Upper lobe of right lung (tissue), 1 donor: ENCODE measurements at regions not wholly inside any gene's neighbourhood (a gene's known extent, or its start where the extent isn't known, plus 50 kb on each side); places are given as distances from the start of the nearest gene placed in this dataset.

ENCODE experiments used
- ATAC-seq: fragments of 200-7000 bp; cut with Tn5 transposase; one replicate; pipeline ENCODE4 v1.9.1; 2020; ENCODE audit warnings: mild to moderate bottlenecking, moderate library complexity
- DNase-seq: peaks from one replicate; pipeline ENCODE4 v3.0.0-alpha.2; 2020
- H3K27ac ChIP-seq: fragments of 200-600 bp; one replicate; pipeline ENCODE4 v1.8.0; 2022
- H3K27me3 ChIP-seq: fragments of 200-600 bp; one replicate; pipeline ENCODE4 v1.8.0; 2022; ENCODE audit warnings: mild to moderate bottlenecking
- H3K36me3 ChIP-seq: fragments of 200-600 bp; one replicate; pipeline ENCODE4 v1.8.0; 2022
- H3K4me1 ChIP-seq: fragments of 200-600 bp; one replicate; pipeline ENCODE4 v1.8.0; 2022
- H3K4me3 ChIP-seq: fragments of 200-600 bp; one replicate; pipeline ENCODE4 v1.8.0; 2022; ENCODE audit warnings: mild to moderate bottlenecking
- H3K9me3 ChIP-seq: fragments of 200-600 bp; one replicate; pipeline ENCODE4 v1.8.0; 2022
- intact Hi-C: fragments of 100-400 bp; cut with DNase I; formaldehyde crosslinking; loops from one replicate; pipeline ENCODE4 v1.11.0; 2022
- TF ChIP-seq, protein P1 (sequence below): fragments of 200-600 bp; IDR thresholded peaks from one replicate; pipeline ENCODE4 v1.8.0; 2022; ENCODE audit warnings: antibody characterized with exemption
- donor health status: DM: no; HTN: yes; CAD: no; lungs with severe emphysema.

DNA sequence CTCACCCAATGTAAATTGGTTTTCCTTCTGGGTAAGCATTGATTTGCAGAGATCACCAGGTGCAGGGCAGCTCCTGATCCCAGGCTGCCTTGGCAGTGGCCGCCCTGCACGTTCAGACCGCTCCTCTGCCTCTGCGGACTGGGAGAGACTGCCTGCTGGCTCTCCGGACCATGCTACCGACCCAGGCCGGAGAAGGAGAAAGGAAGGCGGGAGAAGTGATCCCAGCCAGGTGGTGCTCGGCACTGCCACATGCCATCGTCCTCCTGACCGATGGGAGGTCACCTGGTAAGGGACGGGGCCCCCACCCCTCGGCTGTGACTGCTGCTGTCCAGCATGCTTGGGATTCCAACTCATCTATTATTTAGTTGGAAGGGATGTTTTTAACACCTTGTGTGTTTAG is 108.1 kb upstream of the POU3F3 start:
- no peak for DNase-seq
- TF ChIP-seq, protein P1, sequence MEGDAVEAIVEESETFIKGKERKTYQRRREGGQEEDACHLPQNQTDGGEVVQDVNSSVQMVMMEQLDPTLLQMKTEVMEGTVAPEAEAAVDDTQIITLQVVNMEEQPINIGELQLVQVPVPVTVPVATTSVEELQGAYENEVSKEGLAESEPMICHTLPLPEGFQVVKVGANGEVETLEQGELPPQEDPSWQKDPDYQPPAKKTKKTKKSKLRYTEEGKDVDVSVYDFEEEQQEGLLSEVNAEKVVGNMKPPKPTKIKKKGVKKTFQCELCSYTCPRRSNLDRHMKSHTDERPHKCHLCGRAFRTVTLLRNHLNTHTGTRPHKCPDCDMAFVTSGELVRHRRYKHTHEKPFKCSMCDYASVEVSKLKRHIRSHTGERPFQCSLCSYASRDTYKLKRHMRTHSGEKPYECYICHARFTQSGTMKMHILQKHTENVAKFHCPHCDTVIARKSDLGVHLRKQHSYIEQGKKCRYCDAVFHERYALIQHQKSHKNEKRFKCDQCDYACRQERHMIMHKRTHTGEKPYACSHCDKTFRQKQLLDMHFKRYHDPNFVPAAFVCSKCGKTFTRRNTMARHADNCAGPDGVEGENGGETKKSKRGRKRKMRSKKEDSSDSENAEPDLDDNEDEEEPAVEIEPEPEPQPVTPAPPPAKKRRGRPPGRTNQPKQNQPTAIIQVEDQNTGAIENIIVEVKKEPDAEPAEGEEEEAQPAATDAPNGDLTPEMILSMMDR = no peak
- intact Hi-C loops = no loop called here

DNA sequence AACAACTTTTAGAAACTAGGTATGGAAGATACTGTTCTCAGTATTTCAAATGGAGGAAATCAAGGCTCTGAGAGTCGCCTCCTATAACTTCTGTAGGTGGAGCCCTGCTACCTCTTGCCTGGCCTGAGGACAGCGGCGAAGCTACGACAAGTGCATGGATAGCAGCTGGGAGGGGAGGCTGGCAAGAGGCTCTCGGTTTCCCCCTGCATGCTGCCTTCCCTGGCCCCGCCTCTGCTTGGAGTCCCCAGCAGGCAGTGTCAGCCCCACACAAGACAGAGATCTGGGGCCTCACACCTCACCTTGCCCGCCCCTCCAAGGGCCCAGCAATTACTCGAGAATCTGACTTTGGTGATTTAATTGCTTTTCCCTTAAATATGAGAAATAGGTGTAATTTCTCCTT is 107.6 kb upstream of the POU3F3 start:
- no peaks in the 10 kb centered on the region for H3K27me3 ChIP-seq
- no peak for DNase-seq
- no peaks in the 10 kb centered on the region for H3K4me1 ChIP-seq
- intact Hi-C loops = no loop called here
- TF ChIP-seq, protein P1 = no peak
- H3K27ac ChIP-seq = no peak overlapping the region
- ATAC-seq = no peak
- H3K4me3 ChIP-seq = no peak overlapping the region
- H3K9me3 ChIP-seq = no peaks in the 10 kb centered on the region
- H3K36me3 ChIP-seq = no peaks in the 10 kb centered on the region

More for the DNA sequence above, 108.1 kb upstream of the POU3F3 start:
- no peaks in the 10 kb centered on the region for H3K4me1 ChIP-seq
- ATAC-seq = no peak
- no peaks in the 10 kb centered on the region for H3K9me3 ChIP-seq
- no peaks in the 10 kb centered on the region for H3K36me3 ChIP-seq
- no peaks in the 10 kb centered on the region for H3K27me3 ChIP-seq
- no peak overlapping the region for H3K4me3 ChIP-seq
- no peak overlapping the region for H3K27ac ChIP-seq

DNA sequence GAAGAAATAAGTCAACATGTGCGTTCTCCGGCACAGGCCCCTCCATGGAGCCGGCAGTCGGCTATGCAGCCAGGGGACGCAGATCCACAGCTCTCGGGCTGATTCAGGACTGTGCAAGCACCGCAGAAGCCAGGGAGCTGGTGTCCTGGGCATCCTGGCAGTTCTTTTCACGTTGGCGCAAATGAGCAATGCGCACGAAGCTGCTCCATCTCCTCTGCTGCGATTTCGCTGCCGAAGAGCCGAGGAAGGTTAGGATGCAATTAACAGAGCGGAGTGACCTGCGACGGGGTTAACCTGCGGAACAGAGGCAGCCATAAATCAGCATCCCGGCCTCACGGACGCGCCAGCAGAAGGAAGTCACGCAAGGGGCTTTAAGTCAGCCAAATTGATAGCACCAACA is 107.1 kb upstream of the POU3F3 start:
- H3K36me3 ChIP-seq = no peaks in the 10 kb centered on the region
- ATAC-seq = no peak
- H3K27ac ChIP-seq = no peak overlapping the region
- H3K4me3 ChIP-seq = no peak overlapping the region
- no peak for DNase-seq
- TF ChIP-seq, protein P1 = no peak
- no peaks in the 10 kb centered on the region for H3K4me1 ChIP-seq
- intact Hi-C loops = no loop called here
- H3K27me3 ChIP-seq = no peaks in the 10 kb centered on the region
- no peaks in the 10 kb centered on the region for H3K9me3 ChIP-seq

DNA sequence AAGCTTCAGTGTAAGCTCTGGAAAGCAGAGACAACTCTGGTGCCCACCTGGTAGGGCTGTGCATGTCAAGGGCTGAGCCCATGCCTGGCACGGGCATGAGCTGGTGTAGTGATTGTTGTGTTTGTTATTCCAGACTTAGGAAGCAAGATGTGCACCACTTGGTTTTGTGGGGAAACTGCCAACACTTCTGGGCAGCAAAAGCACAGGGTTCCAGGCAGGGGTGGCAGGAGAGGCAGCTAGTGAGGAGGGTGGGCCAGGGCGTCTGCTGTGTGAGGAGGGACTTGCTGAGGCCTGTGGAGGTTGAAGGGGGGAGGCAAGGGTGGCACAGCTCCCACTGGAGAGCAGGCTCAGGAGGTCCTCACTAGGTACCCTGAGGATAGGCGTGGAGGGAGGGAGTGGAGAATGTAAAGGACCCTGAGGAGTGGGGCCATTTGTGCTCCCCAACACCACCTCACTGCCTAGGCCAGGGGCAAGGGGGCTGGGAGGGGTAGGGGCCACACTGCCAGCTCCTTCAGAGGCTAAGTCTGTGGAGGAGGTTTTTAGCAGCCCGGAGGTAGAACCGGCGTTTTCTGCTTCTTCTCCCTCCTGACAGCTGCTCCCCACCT is 104.0 kb upstream of the POU3F3 start:
- no peaks in the 10 kb centered on the region for H3K4me1 ChIP-seq
- H3K36me3 ChIP-seq = no peaks in the 10 kb centered on the region
- intact Hi-C loops = no loop called here
- no peak for DNase-seq
- no peak overlapping the region for H3K4me3 ChIP-seq
- H3K27me3 ChIP-seq = no peaks in the 10 kb centered on the region
- no peaks in the 10 kb centered on the region for H3K9me3 ChIP-seq
- peak; percentile 18 for ATAC-seq
- TF ChIP-seq, protein P1 = no peak
- no peak overlapping the region for H3K27ac ChIP-seq

DNA sequence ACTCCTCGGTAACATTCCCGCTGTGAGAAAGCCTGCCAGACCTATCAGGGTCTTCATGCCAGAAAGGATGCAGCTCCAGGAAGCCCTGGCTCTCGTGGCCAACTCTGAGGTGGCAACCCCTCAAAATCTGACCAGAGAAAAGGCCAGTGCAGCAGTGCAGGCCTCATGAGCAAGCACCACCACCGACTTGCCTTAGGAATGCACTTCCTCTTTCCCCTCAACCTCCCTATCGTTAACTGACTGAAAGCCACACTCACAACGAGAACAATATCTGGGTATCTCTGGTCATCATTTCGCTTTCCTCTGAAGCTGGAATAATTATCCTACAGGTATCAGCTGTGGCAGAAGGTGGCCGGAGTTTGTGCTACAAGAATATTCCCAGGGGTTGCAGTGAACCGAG is 101.4 kb upstream of the POU3F3 start:
- no peak overlapping the region for H3K27ac ChIP-seq
- H3K4me3 ChIP-seq = no peak overlapping the region
- TF ChIP-seq, protein P1 = no peak
- no peaks in the 10 kb centered on the region for H3K27me3 ChIP-seq
- intact Hi-C loops = no loop called here
- no peak for DNase-seq
- no peaks in the 10 kb centered on the region for H3K36me3 ChIP-seq
- no peaks in the 10 kb centered on the region for H3K4me1 ChIP-seq
- no peaks in the 10 kb centered on the region for H3K9me3 ChIP-seq
- ATAC-seq = no peak
